Medulla oblongata (tissue), 1 donor: ENCODE measurements at regions not wholly inside any gene's neighbourhood (a gene's known extent, or its start where the extent isn't known, plus 50 kb on each side); places are given as distances from the start of the nearest gene placed in this dataset.
A peak's percentile ranks its signal among the peaks of the same experiment; 100 is the strongest.
"Not testable (repeated sequence)": the region's sequence is repeated elsewhere in the genome, so short reads cannot be mapped to it uniquely, and the experiment has no call there.

Source experiments
- DNase-seq: peaks from one replicate; pipeline ENCODE4 v3.0.0-alpha.2; 2015; ENCODE audit errors: extremely low spot score

DNA sequence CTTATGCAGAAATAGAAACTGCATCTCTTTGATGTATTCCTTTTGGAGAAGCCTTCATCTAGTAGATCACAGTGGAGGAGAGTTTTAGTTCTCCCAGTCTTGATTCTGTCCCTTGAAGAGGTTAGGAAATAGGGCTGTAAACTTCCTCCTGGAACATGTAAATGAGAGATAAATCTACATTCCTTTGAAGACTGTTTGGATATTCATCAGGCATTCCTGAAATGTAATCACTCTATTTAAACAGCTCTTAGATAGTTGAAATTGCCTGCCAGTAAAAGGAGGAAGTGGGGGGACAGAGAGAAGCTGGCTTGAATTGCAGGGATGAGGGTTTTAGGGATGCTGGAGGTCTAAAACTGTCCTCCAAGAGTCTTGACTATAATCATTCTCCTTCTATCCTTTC, 254.3 kb upstream of the LRRC3B start:
- no peak for DNase-seq

DNA sequence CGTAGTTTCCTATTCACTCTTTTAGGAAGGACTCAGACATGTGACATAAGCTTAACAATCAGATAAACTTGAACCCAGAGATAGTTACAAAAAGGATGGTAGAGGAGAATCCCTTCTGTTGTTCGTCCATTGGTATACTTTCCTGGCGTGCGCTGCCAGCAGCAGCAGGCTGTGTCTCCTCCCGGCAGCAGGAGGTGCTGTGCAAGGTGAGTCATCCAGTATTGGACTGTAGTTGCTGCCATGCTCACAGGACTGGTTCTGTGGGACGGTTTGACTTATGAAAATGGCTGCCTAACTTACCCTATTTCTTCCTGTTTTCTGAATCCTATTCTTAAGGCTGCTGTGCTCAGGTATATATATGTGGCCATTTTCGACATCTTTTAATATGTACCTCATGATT, 253.4 kb upstream of the LRRC3B start:
- DNase-seq, result no peak

DNA sequence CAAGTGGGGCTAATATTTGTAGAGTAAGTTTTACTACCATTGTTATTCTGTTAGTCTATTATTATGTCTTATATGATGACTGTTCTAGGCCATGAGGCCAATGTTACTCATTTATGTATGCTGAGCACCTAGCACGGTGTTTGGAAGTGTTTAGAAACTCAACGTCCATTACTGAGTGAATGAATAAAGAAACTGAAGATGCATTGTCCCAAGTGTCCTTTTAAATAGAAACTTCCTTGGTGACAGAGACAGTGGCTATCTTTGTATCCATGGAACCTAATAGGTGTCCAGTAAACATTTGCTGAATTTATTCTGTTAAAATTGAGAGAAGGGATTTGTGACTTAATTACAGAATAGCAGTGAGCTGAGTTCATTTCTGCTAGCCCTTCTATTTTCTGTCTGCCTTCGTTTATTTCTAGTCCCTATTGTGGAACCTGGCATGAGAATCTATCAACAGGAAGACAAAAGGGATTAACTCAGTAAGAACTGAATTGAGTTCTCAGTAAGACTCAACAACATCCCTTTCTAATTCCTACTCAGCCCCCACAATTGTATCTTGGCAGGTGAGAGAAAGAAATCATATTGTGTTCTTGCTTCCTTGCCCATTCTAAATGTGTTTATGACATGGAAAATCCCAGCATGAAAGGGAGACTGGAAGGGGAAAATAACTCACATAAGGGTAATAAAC, 246.6 kb upstream of the LRRC3B start:
- DNase-seq, result peak; percentile 43

GRCh38 chr3:26381411-26381810, 241.2 kb upstream of the LRRC3B start:
- no peak for DNase-seq

DNA sequence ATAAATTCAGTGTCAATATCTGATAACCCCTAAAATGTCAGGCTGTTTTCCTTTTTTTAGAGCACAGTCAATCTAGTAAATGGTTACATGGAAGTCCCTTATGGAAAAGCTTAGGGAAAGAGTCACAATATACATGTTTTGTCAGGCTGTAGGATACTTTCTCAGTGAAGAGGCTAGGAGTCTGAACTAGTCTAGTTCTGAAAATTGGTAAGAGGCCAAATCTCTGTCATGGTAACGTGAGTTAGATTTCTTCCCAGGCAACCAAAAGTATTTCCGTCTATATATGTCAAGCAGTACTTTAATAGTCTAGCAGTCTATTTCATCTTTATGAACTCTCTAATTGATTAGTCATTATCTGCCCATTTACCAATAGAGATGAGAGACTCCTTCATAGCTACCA, 215.9 kb upstream of the LRRC3B start:
- DNase-seq, result no peak

- no peak for DNase-seq
Measured at GRCh38 chr3:26418553-26418952, 204.0 kb upstream of the LRRC3B start.

DNA sequence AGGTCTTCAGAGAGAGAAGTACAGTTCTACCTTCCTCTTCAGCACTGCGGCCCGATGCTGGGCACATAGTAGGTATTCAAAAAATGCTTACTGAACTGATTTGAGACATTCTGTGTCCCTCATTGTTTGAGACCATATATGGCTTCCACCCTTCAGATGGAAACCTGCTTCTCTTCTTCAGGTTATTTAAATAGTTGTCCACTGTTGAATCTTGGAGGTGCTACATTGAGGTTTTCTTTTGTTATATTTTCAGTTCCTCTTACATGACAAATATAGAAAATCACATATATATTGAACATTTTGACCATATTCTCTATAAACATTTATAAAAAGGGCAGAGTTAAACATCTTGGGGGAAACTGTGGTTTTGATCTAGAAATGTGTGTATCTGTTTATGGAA, 200.2 kb upstream of the LRRC3B start:
- no peak for DNase-seq

DNA sequence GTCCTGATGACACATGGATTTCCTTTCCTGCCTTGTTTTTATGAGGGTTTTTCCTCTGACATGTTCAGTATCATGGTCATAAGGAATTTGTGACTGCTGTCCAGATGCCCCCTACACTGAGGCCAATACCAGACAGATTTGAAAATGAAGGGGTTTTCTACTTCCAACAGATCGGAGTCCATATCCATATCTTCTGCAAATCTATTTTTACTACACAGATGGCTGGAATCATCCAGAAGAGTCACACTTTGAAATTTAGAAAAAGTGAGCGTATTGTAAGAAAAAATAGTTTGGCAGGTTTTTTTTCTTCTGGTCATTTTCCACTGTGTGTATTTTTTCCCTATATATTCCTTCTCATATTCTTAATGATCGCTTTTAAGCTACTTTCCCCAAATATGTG, 197.5 kb upstream of the LRRC3B start:
- DNase-seq, result no peak

DNA sequence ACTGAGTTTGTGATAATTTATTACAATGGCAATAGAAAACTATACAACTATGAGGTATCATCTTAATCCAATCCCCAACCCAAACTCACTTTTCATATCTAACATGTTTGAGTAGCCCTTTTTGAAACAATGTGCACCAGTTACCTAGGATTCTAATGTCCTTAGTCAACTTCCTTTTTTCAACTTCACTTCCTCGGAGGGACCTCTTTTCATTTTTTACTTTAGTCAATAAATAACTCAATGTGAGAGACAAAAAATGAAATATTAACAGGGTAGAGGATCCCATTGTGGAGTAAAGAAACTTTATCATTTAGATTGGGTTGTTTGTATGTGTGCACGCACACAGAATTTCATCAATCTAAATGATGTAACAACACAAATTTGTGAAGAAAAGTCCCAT, 193.6 kb upstream of the LRRC3B start:
- DNase-seq, result no peak

DNA sequence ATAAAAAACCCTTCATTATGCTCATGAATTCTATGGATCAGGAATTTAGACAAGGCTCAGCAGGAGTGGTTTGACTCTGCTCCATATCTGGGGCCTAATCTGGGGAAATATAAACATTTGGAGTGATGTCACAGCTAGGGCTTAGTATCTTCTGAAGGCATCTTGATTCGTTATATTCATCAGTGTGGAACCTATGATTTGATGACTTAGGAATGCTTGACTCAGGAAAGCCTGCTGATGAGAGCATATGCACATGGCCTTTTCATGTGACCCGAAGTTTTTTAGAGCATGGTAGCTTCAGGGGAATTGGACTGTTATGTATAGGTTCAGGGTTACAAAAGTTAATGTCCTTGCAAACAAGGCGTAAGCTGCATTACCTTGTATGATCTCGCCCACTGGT, 184.9 kb upstream of the LRRC3B start:
- DNase-seq, result no peak

DNA sequence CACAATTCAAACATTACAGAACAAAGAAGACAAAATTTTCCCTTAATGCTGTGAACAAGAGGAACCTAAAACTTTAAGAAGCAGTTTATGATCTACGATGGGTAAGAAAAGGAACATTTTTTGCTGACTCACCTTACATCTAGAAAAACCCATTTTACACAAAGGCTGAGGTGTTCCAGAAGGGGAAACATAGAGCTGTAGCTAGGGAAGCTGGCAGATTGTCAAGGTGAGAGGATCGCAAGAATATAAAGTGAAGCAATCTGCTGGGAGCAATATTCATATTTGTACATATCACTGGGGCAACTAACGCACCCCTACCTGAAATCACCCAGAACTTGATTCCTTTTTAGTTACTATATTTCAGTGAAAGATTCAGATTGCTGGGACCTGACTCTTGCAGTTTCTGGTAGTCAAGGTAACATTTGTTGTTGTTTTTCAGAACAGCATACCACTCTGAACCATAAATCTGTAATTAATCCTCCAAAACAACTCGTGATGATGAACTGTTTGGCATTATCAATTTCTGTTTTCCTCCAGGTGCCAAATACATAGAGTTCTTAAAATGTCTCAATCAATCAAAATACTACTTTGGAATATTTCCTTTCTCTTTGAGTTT, 184.1 kb upstream of the LRRC3B start:
- no peak for DNase-seq

- no peak for DNase-seq
Measured at GRCh38 chr3:26438981-26439884, 183.3 kb upstream of the LRRC3B start.

DNA sequence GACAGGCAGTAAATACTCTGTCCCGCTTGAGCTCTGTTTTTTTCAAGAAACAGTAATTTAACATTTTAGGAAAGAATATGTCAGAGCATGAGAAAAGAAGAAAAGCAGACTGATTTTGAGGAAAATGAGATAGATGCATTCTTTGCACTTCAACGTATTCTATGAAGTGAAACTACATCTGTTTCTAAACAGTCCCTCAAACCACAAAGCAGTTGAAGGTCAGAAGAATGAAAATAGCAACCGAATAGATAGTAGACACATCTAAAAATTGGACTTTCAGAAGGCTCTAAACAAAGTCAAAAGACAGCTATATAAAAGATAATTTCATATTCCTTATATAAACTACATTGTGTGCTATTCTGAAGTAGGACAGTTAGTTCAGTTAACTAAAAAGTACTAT, 172.6 kb upstream of the LRRC3B start:
- no peak for DNase-seq

GRCh38 chr3:26452363-26452762, 170.2 kb upstream of the LRRC3B start:
- no peak for DNase-seq

GRCh38 chr3:26460985-26461384, 161.6 kb upstream of the LRRC3B start:
- no peak for DNase-seq

DNA sequence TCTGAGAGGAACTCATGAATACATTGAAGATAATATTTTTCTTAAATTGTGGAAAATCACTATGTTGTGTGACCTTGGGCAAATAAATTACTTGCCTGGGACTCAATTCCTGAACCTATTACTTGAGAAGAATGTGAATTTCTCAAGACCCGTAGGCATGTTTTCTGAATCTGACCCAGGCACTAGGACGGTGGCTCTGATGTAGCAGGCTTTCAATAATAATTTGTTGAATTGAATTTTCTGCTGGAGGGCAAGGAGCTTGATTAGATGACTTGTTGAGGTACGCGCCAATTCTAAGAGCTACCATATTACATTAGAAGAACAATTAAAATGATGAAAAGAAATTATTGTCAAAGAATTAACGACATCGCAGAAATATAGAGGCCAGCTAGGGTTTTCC, 150.2 kb upstream of the LRRC3B start:
- DNase-seq, result no peak

DNA sequence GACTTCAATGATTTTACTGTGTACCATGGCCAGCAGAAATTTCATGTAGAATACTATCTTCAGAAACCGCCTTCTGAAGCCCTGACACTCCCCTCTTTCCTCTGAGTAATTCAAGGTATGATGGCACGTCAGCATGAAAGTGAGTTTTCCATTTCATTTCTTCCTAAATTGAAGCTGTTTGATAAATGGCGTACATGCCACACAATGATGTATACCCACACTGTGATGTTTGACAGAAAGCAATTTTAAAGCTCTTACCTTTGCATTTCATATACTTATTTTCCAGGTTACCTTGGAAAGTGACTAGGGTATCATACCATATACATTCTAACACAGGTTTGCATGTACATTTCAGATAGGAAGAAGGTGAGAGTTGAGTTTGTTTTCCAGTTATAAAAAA, 147.9 kb upstream of the LRRC3B start:
- no peak for DNase-seq

- no peak for DNase-seq
Measured at GRCh38 chr3:26480377-26480776, 142.2 kb upstream of the LRRC3B start.

- no peak for DNase-seq
Measured at GRCh38 chr3:26484140-26484539, 138.4 kb upstream of the LRRC3B start.

DNA sequence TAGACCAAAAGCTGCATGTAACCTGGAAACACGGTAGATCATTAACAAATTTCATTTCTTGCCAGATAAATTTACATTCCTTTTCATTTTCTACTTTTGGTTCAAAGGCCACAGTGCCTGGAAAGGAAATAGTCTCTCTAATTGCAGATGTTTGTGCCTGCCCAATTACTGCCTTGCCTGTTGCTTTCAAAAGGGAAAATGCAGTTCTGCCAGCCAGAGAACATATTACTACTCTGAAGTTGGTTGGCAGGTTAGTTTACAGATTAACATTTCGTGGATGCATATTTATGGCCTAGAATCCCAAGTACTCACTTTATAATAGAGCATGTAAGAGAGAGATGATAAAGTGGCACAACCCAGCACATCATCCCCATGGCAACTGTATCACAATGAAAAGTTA, 124.3 kb upstream of the LRRC3B start:
- DNase-seq, result no peak

DNA sequence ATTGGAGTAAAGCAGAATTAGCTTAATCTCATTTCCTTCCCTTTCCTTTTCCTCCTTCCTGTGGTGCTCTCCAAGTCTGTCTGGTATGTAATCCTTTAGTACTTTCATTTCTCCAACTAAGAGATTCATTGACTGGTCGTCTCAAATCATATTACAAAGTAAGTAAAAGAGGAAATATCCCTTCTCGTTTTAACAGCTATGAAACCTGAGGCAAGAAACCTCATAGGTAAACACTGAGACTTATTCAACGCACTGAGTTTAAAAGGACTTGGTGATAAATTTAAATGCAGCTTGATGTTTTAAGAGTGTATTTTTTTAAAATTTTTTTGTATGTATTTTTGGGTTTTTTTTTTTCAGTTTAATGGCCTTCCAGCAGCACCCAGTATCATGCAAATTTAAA, 117.2 kb upstream of the LRRC3B start:
- no peak for DNase-seq

DNA sequence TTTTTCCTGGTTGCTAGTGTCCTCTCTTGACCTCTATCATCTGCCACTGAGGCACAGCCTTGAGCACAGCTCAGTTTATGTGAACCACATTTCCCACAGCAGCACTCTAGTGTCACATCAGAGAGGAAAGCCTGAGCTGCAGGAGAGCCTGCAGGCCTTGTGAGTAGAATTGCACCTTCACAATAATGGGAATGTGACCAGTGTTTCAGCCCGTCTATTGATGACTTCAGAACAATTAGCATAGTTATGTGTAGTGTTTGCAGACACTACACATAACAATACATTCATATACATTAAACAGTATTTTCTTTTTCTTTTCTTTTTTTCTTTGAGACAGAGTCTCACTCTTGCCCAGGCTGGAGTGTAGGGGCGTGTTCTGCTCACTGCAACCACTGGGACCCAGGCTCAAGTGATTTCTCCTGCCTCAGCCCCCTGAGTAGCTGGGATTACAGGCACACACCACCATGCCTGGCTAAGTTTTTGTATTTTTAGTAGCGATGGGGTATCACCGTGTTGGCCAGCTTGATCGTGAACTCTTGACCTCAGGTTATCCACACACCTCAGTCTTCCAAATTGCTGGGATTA, 108.0 kb upstream of the LRRC3B start:
- DNase-seq, result not testable (repeated sequence)

DNA sequence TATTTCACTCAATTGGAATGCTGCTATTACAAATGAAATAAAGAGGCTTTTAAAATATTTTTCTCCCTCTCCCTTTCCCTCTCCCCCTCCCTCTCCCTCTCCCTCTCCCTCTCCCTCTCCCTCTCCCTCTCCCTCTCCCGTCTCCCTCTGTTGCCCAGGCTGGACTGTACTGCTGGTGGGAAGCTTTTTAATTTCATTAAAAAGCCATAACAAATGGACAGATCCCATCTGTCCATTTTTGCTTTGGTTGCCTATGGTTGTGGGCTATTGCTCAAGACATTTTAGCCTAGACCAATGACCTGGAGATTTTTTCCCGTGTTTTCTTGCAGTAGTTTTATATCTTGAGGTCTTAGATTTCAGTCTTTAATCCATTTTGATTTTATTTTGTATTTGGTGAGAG, 107.2 kb upstream of the LRRC3B start:
- DNase-seq, result no peak
